Testis (tissue), 2 donors: ENCODE measurements at regions not wholly inside any gene's neighbourhood (a gene's known extent, or its start where the extent isn't known, plus 50 kb on each side); places are given as distances from the start of the nearest gene placed in this dataset.

Source experiments
- CTCF ChIP-seq, 3 experiments: fragments of 450-650 bp in 2 of 3; fragments of 200-600 bp in 1 of 3; sonication (generic) in 1 of 3; IDR thresholded peaks; one replicate each; pipeline ENCODE4 v1.5.1; 2016 to 2019; ENCODE audit warnings: antibody characterized with exemption in 3 of 3, mild to moderate bottlenecking in 2 of 3, moderate library complexity in 1 of 3
- POLR2A ChIP-seq: fragments of 450-650 bp; IDR thresholded peaks from one replicate; pipeline ENCODE4 v1.6.1; 2017; ENCODE audit warnings: antibody characterized with exemption, mild to moderate bottlenecking, moderate library complexity

- TF ChIP-seq CTCF (IDR thresholded peaks at IDR 0.05) (no peak), POLR2A (no peak)
These were observed 191.7 kb downstream of the TMX1 start for GRCh38 chr14:51431741-51432140.
